HG02763 (cell line): ENCODE measurements at regions not wholly inside any gene's neighbourhood (a gene's known extent, or its start where the extent isn't known, plus 50 kb on each side); places are given as distances from the start of the nearest gene placed in this dataset.

Source experiments
- ATAC-seq: cut with Tn5 transposase; IDR thresholded peaks from one replicate; pipeline ENCODE4 v1.9.1; 2021; ENCODE audit warnings: mild to moderate bottlenecking, moderate library complexity; ENCODE audit not compliant: unreplicated experiment

DNA sequence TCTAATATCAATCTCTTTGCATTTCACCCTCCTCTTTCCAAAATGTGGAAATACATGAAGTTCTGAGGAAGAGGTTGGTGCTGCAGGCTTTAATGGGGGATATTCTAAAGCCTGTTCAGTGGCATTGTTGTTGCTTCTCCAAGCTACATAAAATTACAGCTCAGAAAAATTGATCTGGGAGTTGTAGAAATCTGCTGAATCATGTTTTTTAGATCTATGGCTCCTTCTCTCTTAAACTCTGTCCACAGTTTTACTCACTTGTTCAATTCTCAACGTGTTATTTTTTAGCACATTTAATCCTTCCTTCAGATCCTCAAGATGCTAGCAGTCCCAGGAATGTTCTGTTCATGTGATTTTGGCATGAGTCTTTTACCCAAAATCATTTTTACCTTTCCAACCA lies 949.5 kb upstream of the ADGRL3 start:
- no peak for ATAC-seq

DNA sequence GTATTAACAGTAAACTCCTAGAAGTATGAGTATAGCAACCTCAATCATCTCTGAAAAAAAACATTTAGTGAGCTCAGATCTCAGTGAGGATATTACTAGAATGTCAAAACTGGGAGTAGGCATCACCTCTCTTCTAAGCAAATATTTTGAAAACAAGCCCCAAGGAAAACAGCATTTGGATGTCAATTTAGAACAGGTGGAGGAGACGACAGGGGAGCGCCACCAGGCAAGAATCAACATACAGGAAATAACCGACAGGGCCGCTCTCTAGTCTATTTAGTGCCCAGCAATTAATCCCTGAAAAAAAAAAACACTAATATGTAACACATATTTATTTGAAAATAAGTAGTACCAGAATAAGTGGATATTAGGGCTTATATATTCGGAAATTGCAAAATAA lies 940.3 kb upstream of the ADGRL3 start:
- no peak for ATAC-seq

DNA sequence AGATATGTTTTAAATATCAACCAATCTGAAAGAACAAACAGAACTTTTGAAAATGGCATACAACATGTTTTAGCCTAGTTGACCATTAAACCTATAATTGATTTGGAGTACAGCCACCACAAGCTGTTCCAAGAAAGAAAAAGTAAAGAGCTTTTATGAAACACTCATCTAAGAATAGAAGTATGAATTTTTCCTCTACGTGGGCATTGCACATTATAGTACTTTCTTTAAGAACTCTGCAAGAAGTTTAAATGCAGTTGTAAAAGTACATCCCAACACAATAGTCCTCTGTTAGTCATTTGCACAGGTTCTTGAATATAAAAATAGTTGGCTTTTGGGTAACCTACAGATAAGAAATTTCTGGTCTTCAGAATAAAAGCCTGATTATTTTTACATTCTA lies 933.6 kb upstream of the ADGRL3 start:
- no peak for ATAC-seq

DNA sequence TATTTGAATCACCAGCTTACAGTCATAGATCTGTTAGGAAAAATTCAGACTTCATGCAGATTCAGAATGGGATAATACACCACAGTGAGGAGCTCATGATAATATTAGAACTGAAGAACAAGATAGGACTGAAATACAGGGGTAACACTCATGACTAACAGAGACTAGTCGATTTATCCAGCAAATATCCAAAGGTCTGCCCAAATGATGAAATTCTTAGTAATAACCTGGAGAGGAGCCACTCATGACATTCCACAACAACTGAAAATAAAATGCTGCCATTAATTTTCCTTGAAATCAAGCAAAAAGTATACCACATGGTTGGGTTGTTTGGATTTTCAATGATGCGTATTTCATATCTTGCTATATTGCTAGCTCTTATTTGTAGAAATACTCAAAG lies 903.7 kb upstream of the ADGRL3 start:
- ATAC-seq: no peak

DNA sequence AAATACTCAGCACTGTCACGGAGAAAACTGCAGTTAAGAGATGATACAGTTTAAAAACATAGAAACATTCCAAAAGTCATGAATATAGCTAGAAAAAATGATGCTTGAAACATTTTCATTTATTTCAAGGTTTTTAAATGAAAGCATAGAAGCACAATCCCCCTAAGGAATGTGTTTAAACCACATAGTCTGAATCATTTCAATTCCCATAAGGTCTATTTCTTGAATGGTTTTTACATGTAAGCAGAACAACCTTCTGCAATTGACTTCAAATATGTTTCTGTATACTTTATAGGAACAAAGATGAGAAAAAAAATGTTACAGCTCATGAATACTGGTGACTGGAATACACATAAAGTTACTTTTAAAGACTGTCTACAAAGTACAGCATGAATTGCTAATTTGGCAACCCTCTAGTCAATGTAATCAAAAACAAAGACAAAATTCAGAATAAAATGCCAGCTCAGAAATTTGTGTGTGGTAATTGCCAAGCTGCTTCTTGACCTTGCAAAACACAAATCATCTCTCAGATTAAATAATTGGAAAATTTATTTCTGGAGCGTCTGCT lies 886.4 kb upstream of the ADGRL3 start:
- no peak for ATAC-seq

DNA sequence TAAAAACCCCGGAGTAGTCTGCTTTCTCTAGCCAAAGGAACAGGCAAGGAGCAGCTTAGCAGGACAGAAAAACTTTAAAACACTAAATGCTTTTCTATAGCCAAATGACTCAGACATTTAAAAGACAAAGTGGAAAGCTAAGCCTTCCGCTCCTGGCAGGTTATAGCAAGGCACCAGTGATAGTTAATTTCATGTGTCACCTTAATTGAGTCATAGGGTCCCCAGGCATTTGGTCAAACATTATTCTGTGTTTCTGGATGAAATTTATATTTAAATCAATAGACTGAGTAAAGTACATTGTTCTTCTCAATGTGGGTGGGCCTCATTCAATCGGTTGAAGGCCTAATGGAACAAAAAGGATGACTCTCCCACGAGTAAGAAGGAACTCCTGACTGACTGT lies 885.7 kb upstream of the ADGRL3 start:
- ATAC-seq: no peak

DNA sequence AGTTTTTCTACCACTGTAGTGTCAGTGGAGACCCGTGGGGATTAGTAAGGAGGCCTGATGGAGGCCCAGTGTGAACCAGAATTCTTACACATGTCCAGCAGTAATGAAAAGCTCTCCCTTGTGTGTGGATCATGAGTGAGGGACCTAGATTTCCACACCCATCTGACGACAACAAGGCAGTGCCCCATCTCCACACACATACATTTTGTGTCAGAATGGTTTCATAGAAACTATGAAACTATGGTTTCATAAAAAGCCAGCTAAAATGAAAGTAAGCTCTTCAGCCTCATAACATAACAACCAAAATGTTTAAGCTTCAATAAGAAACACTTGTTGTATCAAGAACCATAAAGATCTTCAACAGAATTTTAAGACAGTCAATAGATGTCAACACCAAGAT lies 884.5 kb upstream of the ADGRL3 start:
- ATAC-seq: no peak

DNA sequence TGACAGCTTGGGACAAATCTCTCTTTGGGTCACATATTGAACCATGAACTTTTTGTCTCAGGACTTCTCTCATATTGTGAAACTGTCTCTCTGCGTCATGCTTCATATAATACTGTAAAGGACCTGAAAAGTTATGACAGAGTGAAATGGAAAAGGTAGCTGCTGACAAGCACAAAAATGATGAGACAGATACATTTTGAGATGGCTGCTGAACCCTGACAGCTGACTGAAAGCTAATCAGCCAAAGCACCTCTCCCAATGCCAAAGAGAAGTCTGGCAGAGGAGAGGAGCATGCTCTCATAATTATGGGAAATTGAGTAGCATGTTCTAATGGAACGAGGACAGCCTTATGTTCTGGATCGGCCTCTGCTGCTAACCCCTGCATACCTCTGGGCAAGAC lies 873.4 kb upstream of the ADGRL3 start:
- ATAC-seq: no peak

DNA sequence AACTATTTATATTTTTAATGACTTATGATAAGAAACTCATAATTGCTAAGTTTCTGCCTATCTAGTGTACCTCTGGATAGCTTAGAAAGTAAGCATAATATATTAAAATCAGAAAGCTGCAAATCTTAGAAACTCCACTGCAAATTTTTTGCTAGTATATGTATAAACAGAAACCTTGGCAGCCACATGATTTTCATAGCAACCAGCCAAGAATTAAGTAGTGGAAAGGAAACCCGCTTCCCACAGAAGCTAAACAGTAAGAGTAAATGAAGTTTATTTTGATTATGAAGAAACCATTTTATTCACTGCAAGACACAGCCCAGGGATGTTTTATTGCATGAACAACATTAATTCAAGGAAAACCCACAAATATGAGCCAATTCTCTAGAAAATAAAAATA lies 872.5 kb upstream of the ADGRL3 start:
- ATAC-seq: no peak

DNA sequence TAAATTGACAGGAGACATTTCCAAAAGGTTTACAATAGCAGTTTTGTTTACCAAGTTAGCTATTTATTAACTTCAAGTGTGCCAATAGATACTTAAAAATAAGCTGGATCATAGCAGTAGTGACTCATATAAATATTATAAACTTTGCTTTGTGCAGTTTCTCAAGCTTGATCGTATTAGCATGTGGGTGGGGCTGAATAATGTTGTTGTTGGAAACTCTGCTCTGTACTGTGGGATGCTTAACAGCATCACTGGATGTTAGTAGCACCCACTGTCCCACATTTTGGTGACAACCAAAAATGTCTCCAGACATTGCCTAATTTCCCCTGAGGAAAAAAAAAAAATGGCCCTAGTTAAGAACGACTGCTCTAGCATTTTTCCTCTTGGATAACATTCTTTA lies 855.2 kb upstream of the ADGRL3 start:
- ATAC-seq: no peak

DNA sequence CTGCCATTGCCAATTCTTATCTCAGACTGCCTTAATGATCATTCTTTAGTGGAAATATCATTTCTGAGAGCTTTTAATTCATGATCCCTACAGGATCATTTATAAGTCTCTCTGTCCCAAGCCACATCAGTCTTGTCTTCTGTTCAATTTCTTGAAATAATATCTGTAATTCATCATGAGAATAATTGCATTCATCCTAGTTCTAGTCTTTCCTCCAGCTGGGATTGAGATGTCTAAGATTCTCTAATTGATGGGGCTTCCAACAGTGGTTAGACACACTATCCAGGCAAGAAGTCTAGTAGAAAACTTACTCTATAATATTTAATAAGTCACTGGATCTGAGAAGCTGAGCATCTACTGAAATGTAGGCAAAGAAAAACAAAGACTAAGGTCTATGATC lies 854.7 kb upstream of the ADGRL3 start:
- ATAC-seq: no peak

DNA sequence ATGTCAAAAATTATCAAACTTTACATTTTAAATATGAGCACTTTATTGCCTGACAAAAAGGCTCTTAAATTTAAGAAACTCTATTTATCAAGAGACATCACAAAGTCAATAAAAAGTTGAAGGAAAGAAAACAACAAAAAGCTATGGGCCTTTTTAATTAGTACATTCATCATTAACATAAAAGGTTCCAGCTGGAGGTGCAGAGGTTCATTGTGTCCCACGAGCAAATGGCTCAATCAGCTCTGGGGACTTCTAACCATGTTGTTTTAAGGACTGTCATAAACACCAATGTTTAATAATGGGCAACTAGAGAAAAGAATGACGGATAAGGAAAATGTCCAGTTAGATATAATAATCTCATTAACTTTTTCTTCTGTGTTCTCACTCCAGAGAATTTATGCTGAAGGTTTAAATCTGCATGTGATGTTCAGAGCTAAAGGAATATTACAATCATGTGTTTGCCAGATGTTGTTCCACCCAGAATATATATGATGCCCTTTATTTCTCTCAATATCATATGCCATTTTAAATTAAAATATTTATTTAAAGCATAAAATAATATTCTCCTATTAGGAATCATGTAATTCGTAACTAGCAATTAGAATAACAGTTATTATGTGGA lies 840.3 kb upstream of the ADGRL3 start:
- no peak for ATAC-seq

DNA sequence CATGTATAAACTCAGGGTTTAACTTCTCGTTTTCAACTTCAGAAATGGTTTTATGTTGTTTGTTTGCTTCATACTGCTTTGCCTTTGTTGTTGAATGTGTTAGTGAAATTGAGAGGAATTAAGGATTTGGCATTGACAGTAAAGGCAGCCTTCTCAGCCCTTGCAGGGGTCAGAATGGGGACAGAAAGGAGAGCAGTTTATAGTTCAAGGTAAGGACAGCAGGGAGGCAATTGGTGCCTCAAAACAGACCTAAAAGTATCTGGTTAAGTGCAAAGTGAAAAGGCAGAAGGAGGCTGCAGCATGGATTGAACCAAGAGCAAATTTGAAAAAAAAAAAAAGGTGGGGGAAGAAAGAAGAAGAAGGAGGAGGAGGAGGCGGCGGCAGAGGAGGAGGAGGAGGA lies 835.0 kb upstream of the ADGRL3 start:
- no peak for ATAC-seq

DNA sequence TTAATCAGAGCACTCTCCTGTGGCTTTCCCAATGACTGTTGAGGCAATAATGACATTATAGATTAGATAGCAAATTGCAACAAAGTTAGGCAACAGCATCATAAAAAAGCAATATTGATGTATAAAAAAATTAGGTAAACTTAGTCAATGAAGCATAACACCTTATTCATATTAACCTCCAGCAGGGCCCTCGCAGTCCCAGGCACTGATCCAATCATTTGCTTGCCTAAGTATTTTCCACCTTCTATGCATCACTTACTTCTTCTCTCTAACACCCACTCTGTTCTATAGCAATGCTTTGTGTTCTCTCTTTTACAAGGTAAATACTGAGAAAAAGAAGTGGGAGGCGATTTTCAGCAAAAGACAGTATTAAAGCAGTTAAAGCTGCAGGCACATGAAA lies 833.5 kb upstream of the ADGRL3 start:
- ATAC-seq: no peak

DNA sequence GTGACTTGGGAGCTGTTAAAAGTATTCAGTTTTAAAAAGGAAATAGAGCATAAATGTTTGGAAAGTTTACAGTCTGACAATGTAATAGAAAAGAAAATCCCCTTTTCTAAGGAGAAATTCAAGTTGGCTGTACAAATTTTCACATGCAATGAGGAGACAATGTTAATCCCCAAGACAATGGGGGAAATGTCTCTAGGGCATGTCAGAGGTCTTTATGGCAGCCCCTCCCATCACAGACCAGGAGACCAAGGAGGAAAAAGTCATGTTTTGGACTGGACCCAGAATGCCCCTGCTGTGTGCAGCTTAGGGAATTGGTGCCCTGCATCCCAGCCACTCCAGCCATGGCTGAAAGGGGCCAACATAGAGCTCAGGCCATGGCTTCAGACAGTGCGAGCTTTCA lies 831.1 kb upstream of the ADGRL3 start:
- ATAC-seq: no peak

DNA sequence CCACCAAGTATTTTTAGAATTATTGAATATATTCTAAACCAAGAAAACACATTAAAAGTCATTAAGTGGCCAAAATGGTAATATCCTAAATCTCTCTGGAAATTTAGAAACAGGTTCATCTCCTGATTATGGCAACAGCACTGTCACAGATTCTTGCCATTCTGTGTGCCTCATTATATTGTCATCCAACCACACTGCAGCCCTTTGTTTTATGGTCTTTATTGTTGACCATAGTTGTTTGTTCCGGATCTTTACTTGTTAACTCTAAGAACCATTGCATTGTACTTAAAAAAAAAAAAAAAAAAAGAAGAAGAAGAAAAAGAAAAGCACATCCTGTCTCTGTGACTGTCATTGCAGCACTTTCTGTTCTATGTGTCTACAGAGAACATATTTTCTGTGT lies 822.1 kb upstream of the ADGRL3 start:
- ATAC-seq: no peak

DNA sequence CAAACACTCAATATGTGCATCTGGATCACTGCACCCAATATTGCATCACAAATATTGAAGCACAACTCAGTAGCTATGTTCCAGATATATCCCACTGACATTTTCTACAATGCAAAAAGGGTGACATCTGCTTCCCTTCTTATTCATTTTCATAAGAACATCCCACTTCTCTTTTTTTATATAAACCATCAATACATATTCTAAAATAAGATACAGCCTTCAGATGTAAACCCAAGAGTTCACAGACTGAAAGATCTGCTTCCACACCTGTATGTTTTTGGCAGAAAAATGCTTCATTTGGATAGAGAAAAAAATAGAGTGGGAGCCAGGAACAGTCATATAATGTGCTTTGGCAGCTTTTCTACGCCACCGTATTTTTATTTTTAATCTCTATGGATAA lies 815.6 kb upstream of the ADGRL3 start:
- ATAC-seq: no peak

DNA sequence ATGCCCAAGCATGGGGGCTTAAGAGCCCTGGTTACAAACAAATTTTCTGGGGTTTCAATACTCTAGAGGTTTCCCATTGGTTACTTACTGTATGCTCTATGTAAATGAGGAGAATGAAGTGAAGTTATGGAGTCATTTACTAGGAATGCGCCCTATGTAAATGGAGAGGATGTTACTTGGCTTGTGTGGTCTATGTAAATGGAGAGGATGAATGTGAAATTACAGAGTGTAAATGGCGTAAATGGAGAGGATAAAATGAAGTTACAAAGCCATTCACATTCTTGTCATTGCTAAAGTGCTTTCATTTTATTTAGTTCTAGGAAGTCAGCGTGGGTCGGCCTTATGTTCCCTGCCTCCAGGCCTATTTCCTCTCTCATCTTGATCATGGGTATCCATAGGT lies 810.5 kb upstream of the ADGRL3 start:
- no peak for ATAC-seq

DNA sequence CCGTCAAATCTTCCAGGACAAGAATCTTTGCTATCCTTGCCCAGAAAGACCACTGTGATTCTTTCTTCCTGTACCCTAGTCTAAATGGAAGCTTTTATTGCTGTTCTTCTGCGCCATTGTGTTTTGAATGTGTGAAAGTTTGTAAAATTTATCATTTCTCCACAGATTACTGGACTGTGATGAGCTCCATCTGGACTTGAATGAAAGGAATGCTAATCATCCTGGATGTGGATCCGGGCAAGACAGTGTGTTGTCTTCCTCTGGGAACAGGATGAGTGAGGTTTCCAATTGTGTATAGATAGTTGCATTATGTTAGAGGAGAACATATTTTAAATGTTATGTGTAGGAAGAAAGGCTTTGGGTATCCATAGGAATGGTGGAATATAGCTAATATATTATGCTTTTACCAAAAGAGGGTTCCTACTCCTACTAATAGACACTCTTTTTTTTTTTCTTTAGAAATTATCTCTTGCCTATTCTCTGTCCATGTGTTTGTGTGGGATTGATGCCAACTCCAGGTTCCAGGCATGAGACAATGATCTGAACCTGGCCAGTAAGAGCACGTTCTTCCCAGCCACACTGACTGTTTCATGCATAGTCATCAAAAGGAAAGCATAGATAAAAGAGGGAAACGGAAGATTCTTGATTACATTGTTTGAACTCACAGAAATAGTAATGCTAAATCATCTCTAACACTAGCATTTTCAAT lies 803.6 kb upstream of the ADGRL3 start:
- ATAC-seq: no peak

DNA sequence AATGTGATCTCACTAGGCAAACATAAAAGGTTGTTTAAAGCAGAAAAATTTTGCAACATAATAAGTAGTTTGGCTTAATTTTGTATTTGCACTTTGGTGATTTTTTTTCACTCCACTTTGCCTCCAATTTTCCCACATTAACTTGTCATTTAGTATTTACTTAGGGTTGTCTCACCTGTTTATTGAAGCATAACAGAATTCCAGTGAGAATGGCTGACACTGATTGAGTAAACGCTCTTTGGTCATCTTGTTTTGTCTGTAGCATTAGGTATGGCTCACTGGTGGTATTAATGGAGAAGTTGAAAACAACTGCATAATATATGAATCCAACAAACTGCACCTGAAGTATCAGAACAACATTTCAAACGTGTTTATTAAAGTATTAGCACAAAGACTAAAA lies 799.5 kb upstream of the ADGRL3 start:
- ATAC-seq: no peak

DNA sequence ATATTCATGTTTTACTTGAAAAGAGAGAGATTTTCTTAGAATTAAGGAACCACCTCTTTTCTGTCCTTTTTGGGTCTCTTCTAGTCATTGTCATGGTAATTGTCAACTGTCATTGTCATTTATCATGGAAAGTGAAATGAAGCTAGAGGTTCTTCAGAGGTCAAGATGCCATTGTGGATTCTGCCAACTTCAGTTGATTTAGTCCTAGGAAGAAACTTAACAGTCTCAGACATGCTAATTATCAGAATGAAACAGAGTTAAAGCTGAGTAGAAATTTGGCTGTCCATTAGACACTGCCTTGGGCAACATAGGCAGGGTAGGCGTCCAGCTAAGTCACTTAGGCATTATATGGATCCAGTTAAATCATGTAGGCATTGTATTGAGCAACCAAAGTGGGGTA lies 796.1 kb upstream of the ADGRL3 start:
- no peak for ATAC-seq

DNA sequence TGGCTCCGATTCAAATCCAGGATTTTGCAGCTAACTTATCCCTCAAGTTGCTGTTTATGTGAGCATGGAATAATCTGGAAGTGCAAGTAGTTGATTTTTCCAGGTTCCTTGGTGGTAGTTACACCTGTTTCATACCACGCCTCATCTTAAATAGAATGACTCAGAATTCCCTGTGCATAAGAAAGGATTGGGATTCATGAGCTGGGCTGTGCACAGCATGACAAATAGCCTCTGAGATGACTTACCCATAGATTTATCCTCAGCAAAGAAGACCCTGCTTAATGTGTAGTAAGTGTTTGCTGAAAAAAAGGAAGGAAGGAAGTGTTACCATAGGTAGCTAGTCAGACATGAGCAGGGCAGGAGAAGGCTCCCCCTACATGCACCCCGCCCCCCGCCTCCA lies 777.7 kb upstream of the ADGRL3 start:
- ATAC-seq: no peak
